ENCODE measurements at regions not wholly inside any gene's neighbourhood (a gene's known extent, or its start where the extent isn't known, plus 50 kb on each side); places are given as distances from the start of the nearest gene placed in this dataset.

- Histone ChIP-seq H3K9me3 (ENCODE audit: control insufficient read depth in 2 of 2, insufficient read depth in 1 of 2, low read depth in 1 of 2, low read length in 1 of 2) (no peaks in the 10 kb centered on the region), H3K4me3 (ENCODE audit: low read depth in 1 of 3, low read length in 3 of 3) (no peak overlapping the region), H3K36me3 (ENCODE audit: control insufficient read depth in 3 of 3, insufficient read depth in 2 of 3, low read depth in 1 of 3, low read length in 3 of 3) (no peaks in the 10 kb centered on the region), H3K4me1 (ENCODE audit: control insufficient read depth in 3 of 3, insufficient read depth in 2 of 3, low read depth in 1 of 3, low read length in 2 of 3) (no peaks in the 10 kb centered on the region), H3K27ac (ENCODE audit: low read depth in 1 of 3, low read length in 2 of 3) (no peak overlapping the region), H3K27me3 (ENCODE audit: control insufficient read depth in 3 of 3, insufficient read depth in 3 of 3, low read length in 3 of 3) (no peaks in the 10 kb centered on the region)
- FAIRE-seq: no peak
- DNase-seq: no peak
- WGBS, 3 donors: 33 to 44% (median 44%) methylated on average over 4 of the region's 4 CpGs
These were observed 1167.7 kb upstream of the ZEB2 start for GRCh38 chr2:145687442-145688134.

GRCh38 chr2:145685383-145686050, 1165.6 kb upstream of the ZEB2 start:
- FAIRE-seq (no peak), DNase-seq (no peak)

GRCh38 chr2:145682546-145683157, 1162.7 kb upstream of the ZEB2 start:
- H3K36me3 ChIP-seq (ENCODE audit: control insufficient read depth in 3 of 3, insufficient read depth in 2 of 3, low read depth in 1 of 3, low read length in 3 of 3): no peaks in the 10 kb centered on the region
- H3K4me1 ChIP-seq (ENCODE audit: control insufficient read depth in 3 of 3, insufficient read depth in 2 of 3, low read depth in 1 of 3, low read length in 2 of 3): no peaks in the 10 kb centered on the region
- H3K27me3 ChIP-seq (ENCODE audit: control insufficient read depth in 3 of 3, insufficient read depth in 3 of 3, low read length in 3 of 3): no peaks in the 10 kb centered on the region
- no peaks in the 10 kb centered on the region for H3K9me3 ChIP-seq (ENCODE audit: control insufficient read depth in 2 of 2, insufficient read depth in 1 of 2, low read depth in 1 of 2, low read length in 1 of 2)
- H3K27ac ChIP-seq (ENCODE audit: low read depth in 1 of 3, low read length in 2 of 3): no peak overlapping the region
- FAIRE-seq (no peak), DNase-seq (no peak)
- no peak overlapping the region for H3K4me3 ChIP-seq (ENCODE audit: low read depth in 1 of 3, low read length in 3 of 3)

More at GRCh38 chr2:145685383-145686050, 1165.6 kb upstream of the ZEB2 start:
- H3K36me3 ChIP-seq (ENCODE audit: control insufficient read depth in 3 of 3, insufficient read depth in 2 of 3, low read depth in 1 of 3, low read length in 3 of 3): no peaks in the 10 kb centered on the region
- H3K4me1 ChIP-seq (ENCODE audit: control insufficient read depth in 3 of 3, insufficient read depth in 2 of 3, low read depth in 1 of 3, low read length in 2 of 3): no peaks in the 10 kb centered on the region
- 46 to 70% (median 54%) methylated on average over 4 of the region's 4 CpGs for whole genome bisulfite sequencing, 3 donors
- no peaks in the 10 kb centered on the region for H3K27me3 ChIP-seq (ENCODE audit: control insufficient read depth in 3 of 3, insufficient read depth in 3 of 3, low read length in 3 of 3)
- no peak overlapping the region for H3K27ac ChIP-seq (ENCODE audit: low read depth in 1 of 3, low read length in 2 of 3)
- H3K9me3 ChIP-seq (ENCODE audit: control insufficient read depth in 2 of 2, insufficient read depth in 1 of 2, low read depth in 1 of 2, low read length in 1 of 2): no peaks in the 10 kb centered on the region
- no peak overlapping the region for H3K4me3 ChIP-seq (ENCODE audit: low read depth in 1 of 3, low read length in 3 of 3)

GRCh38 chr2:145680276-145680675, 1160.4 kb upstream of the ZEB2 start:
- Histone ChIP-seq H3K27me3 (ENCODE audit: control insufficient read depth in 3 of 3, insufficient read depth in 3 of 3, low read length in 3 of 3) (no peaks in the 10 kb centered on the region), H3K4me3 (ENCODE audit: low read depth in 1 of 3, low read length in 3 of 3) (no peak overlapping the region), H3K9me3 (ENCODE audit: control insufficient read depth in 2 of 2, insufficient read depth in 1 of 2, low read depth in 1 of 2, low read length in 1 of 2) (no peaks in the 10 kb centered on the region), H3K27ac (ENCODE audit: low read depth in 1 of 3, low read length in 2 of 3) (no peak overlapping the region), H3K4me1 (ENCODE audit: control insufficient read depth in 3 of 3, insufficient read depth in 2 of 3, low read depth in 1 of 3, low read length in 2 of 3) (no peaks in the 10 kb centered on the region), H3K36me3 (ENCODE audit: control insufficient read depth in 3 of 3, insufficient read depth in 2 of 3, low read depth in 1 of 3, low read length in 3 of 3) (no peaks in the 10 kb centered on the region)
- DNase-seq: no peak
- 73 to 87% (median 74%) methylated on average over 2 of the region's 2 CpGs for WGBS, 3 donors
- FAIRE-seq: no peak

DNA sequence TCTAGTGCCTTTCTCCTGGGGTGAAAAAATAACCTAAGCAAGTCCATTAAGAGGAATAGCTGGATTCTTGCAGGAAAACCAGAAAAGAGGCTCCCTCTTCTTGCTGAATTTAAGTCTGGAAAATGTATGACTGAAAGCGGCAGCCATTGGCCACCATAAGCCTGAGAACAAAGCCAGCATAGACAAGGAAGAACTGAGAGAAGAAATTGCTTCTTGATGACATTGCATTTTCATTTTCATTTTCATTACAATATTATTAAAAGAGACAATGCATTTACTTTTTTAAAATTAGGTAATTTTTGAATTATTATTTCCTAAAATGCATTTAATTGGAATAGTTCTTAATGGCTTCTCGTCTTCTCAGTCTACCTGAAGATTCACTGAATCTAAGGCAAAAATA, 1157.5 kb upstream of the ZEB2 start:
- no peak for FAIRE-seq
- 88 to 91% (median 88%) methylated on average over 2 of the region's 2 CpGs for WGBS, 3 donors

DNA sequence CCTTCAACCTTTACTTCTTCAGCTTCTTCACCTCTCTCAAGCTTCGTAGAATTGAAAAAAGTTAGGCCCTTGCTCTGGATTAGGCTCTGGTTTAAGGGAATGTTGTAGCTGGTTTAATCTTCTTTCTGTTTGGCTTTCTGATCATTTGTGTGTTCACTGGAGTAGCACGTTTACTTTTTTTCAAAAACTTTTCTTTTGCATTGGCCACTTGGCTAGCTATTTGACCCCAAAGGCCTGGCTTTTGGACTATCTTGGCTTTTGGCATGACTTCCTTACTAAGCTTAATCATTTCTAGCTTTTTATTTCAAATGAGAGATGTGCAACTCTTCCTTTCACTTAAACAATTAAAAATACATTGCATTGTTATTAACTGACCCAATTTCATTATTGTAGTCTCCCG, 1154.8 kb upstream of the ZEB2 start:
- 56 to 72% (median 58%) methylated on average over 3 of the region's 3 CpGs for WGBS, 3 donors
- FAIRE-seq (no peak), DNase-seq (no peak)
- no peaks in the 10 kb centered on the region for H3K9me3 ChIP-seq (ENCODE audit: control insufficient read depth in 2 of 2, insufficient read depth in 1 of 2, low read depth in 1 of 2, low read length in 1 of 2)
- H3K27me3 ChIP-seq (ENCODE audit: control insufficient read depth in 3 of 3, insufficient read depth in 3 of 3, low read length in 3 of 3): no peaks in the 10 kb centered on the region
- H3K27ac ChIP-seq (ENCODE audit: low read depth in 1 of 3, low read length in 2 of 3): no peak overlapping the region
- no peaks in the 10 kb centered on the region for H3K36me3 ChIP-seq (ENCODE audit: control insufficient read depth in 3 of 3, insufficient read depth in 2 of 3, low read depth in 1 of 3, low read length in 3 of 3)
- no peaks in the 10 kb centered on the region for H3K4me1 ChIP-seq (ENCODE audit: control insufficient read depth in 3 of 3, insufficient read depth in 2 of 3, low read depth in 1 of 3, low read length in 2 of 3)
- no peak overlapping the region for H3K4me3 ChIP-seq (ENCODE audit: low read depth in 1 of 3, low read length in 3 of 3)

More for the DNA sequence above, 1157.5 kb upstream of the ZEB2 start:
- Histone ChIP-seq H3K27me3 (ENCODE audit: control insufficient read depth in 3 of 3, insufficient read depth in 3 of 3, low read length in 3 of 3) (no peaks in the 10 kb centered on the region), H3K36me3 (ENCODE audit: control insufficient read depth in 3 of 3, insufficient read depth in 2 of 3, low read depth in 1 of 3, low read length in 3 of 3) (no peaks in the 10 kb centered on the region), H3K4me3 (ENCODE audit: low read depth in 1 of 3, low read length in 3 of 3) (no peak overlapping the region), H3K9me3 (ENCODE audit: control insufficient read depth in 2 of 2, insufficient read depth in 1 of 2, low read depth in 1 of 2, low read length in 1 of 2) (no peaks in the 10 kb centered on the region), H3K4me1 (ENCODE audit: control insufficient read depth in 3 of 3, insufficient read depth in 2 of 3, low read depth in 1 of 3, low read length in 2 of 3) (no peaks in the 10 kb centered on the region), H3K27ac (ENCODE audit: low read depth in 1 of 3, low read length in 2 of 3) (no peak overlapping the region)
- no peak for DNase-seq

DNA sequence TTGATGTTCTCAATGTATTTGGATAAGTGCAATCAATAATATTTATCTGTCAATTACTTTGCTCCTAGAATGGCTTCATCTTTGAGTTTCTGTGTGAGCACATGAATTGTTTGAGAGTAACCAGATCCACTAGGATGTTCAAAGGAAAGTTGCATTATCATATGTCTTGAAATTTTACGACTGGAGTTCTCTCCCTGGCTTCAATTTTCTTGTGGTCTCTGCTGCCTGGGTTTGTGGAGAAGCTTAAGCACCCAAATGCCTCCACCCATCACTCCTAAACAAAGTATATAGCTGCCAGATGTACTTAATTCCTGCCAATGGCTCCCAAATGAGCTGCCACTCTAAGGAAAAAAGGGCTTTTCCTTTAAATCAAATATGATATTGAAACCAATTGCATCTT, 1149.4 kb upstream of the ZEB2 start:
- Histone ChIP-seq H3K27me3 (ENCODE audit: control insufficient read depth in 3 of 3, insufficient read depth in 3 of 3, low read length in 3 of 3) (no peaks in the 10 kb centered on the region), H3K4me3 (ENCODE audit: low read depth in 1 of 3, low read length in 3 of 3) (no peak overlapping the region), H3K36me3 (ENCODE audit: control insufficient read depth in 3 of 3, insufficient read depth in 2 of 3, low read depth in 1 of 3, low read length in 3 of 3) (no peaks in the 10 kb centered on the region), H3K4me1 (ENCODE audit: control insufficient read depth in 3 of 3, insufficient read depth in 2 of 3, low read depth in 1 of 3, low read length in 2 of 3) (no peaks in the 10 kb centered on the region), H3K27ac (ENCODE audit: low read depth in 1 of 3, low read length in 2 of 3) (no peak overlapping the region), H3K9me3 (ENCODE audit: control insufficient read depth in 2 of 2, insufficient read depth in 1 of 2, low read depth in 1 of 2, low read length in 1 of 2) (no peaks in the 10 kb centered on the region)
- FAIRE-seq (no peak), DNase-seq (no peak)
- 59 to 71% (median 66%) methylated on average over 1 of the region's 1 CpG for WGBS, 3 donors

GRCh38 chr2:145666552-145666951, 1146.6 kb upstream of the ZEB2 start:
- H3K27ac ChIP-seq (ENCODE audit: low read depth in 1 of 3, low read length in 2 of 3): no peak overlapping the region
- no peaks in the 10 kb centered on the region for H3K36me3 ChIP-seq (ENCODE audit: control insufficient read depth in 3 of 3, insufficient read depth in 2 of 3, low read depth in 1 of 3, low read length in 3 of 3)
- FAIRE-seq (no peak), DNase-seq (no peak)
- H3K4me1 ChIP-seq (ENCODE audit: control insufficient read depth in 3 of 3, insufficient read depth in 2 of 3, low read depth in 1 of 3, low read length in 2 of 3): no peaks in the 10 kb centered on the region
- no peaks in the 10 kb centered on the region for H3K27me3 ChIP-seq (ENCODE audit: control insufficient read depth in 3 of 3, insufficient read depth in 3 of 3, low read length in 3 of 3)
- no peak overlapping the region for H3K4me3 ChIP-seq (ENCODE audit: low read depth in 1 of 3, low read length in 3 of 3)
- no peaks in the 10 kb centered on the region for H3K9me3 ChIP-seq (ENCODE audit: control insufficient read depth in 2 of 2, insufficient read depth in 1 of 2, low read depth in 1 of 2, low read length in 1 of 2)
- WGBS, 3 donors: 68 to 84% (median 71%) methylated on average over 3 of the region's 3 CpGs
